Loucy (cell line): ENCODE measurements at regions not wholly inside any gene's neighbourhood (a gene's known extent, or its start where the extent isn't known, plus 50 kb on each side); places are given as distances from the start of the nearest gene placed in this dataset.

Experiments
- EZH2phosphoT487 ChIP-seq: fragments of 200-600 bp; IDR thresholded peaks from 2 replicates; pipeline ENCODE4 v1.6.1; 2018; ENCODE audit warnings: antibody characterized with exemption, mild to moderate bottlenecking, moderate library complexity, borderline replicate concordance
- TF ChIP-seq, protein P1 (sequence below): fragments of 200-600 bp; sonication (generic); conservative IDR thresholded peaks from 2 replicates; pipeline ENCODE4 v1.5.1; 2014; ENCODE audit warnings: mild to moderate bottlenecking, antibody characterized with exemption, low read length

- TF ChIP-seq, protein P1, sequence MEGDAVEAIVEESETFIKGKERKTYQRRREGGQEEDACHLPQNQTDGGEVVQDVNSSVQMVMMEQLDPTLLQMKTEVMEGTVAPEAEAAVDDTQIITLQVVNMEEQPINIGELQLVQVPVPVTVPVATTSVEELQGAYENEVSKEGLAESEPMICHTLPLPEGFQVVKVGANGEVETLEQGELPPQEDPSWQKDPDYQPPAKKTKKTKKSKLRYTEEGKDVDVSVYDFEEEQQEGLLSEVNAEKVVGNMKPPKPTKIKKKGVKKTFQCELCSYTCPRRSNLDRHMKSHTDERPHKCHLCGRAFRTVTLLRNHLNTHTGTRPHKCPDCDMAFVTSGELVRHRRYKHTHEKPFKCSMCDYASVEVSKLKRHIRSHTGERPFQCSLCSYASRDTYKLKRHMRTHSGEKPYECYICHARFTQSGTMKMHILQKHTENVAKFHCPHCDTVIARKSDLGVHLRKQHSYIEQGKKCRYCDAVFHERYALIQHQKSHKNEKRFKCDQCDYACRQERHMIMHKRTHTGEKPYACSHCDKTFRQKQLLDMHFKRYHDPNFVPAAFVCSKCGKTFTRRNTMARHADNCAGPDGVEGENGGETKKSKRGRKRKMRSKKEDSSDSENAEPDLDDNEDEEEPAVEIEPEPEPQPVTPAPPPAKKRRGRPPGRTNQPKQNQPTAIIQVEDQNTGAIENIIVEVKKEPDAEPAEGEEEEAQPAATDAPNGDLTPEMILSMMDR, result no peak
- no peak for TF ChIP-seq EZH2phosphoT487
Observed at GRCh38 chr14:40525314-40525713, 1081.4 kb upstream of the LRFN5 start.
